ENCODE measurements at regions not wholly inside any gene's neighbourhood (a gene's known extent, or its start where the extent isn't known, plus 50 kb on each side); places are given as distances from the start of the nearest gene placed in this dataset.

GRCh38 chr3:23697416-23697815, 108.3 kb upstream of the UBE2E1 start:
- Mint-ChIP-seq H3K27me3 (no peaks in the 10 kb centered on the region), H3K4me1 (no peaks in the 10 kb centered on the region), H3K4me3 (no peak overlapping the region), H3K27ac (no peak overlapping the region), H3K9me3 (ENCODE audit: insufficient read depth) (no peaks in the 10 kb centered on the region)
- ChIA-PET CTCF (no interaction called here), POLR2A (no interaction called here)
- TF ChIP-seq EZH2 (IDR thresholded peaks at IDR 0.05; ENCODE audit: borderline replicate concordance, insufficient read depth, low read depth, low read length, poor library complexity, severe bottlenecking) (no peak), CTCF (IDR thresholded peaks at IDR 0.05) (no peak)
- DNase-seq (no peak), ATAC-seq (ENCODE audit: low read depth) (no peak)
- intact Hi-C loops (cut with micrococcal nuclease) = no loop called here
- no peaks in the 10 kb centered on the region for H3K9me3 ChIP-seq (ENCODE audit: control extremely low read depth in 1 of 3, control insufficient read depth in 2 of 3, insufficient read depth in 1 of 3, low read length in 2 of 3)
- 98% methylated on average over 8 of the region's 9 CpGs for WGBS (ENCODE audit: insufficient coverage)
- H3K4me1 ChIP-seq (ENCODE audit: control insufficient read depth in 2 of 2, insufficient read depth in 2 of 2, low read length in 2 of 2) = no peaks in the 10 kb centered on the region
- H4K20me1 ChIP-seq (ENCODE audit: control insufficient read depth, insufficient read depth, low read length, poor library complexity, severe bottlenecking) = no peaks in the 10 kb centered on the region
- no peak overlapping the region for H3K9ac ChIP-seq (ENCODE audit: low read length)
- H3K79me2 ChIP-seq (ENCODE audit: control insufficient read depth, insufficient read depth, low read length) = no peaks in the 10 kb centered on the region
- no peak overlapping the region for H2AFZ ChIP-seq (ENCODE audit: insufficient read depth, low read depth, low read length, poor library complexity, severe bottlenecking)
- H3K36me3 ChIP-seq (replicated peaks in 1 of 2; ENCODE audit: control extremely low read depth in 1 of 2, control insufficient read depth in 1 of 2, extremely low read depth in 1 of 2, insufficient read depth in 2 of 2, low read length in 1 of 2) = no peaks in the 10 kb centered on the region
- no peak overlapping the region for H3K27ac ChIP-seq (ENCODE audit: low read length in 2 of 2)
- H3K27me3 ChIP-seq (replicated peaks in 1 of 4; ENCODE audit: control extremely low read depth in 1 of 4, control insufficient read depth in 3 of 4, insufficient read depth in 4 of 4, low read length in 3 of 4) = no peaks in the 10 kb centered on the region
- H3K4me3 ChIP-seq (ENCODE audit: control extremely low read depth in 1 of 5, extremely low read depth in 1 of 5, insufficient read depth in 1 of 5, low read depth in 2 of 5, low read length in 4 of 5) = no peak overlapping the region
- no peak overlapping the region for H3K4me2 ChIP-seq (replicated peaks; ENCODE audit: low read depth, low read length, poor library complexity, severe bottlenecking)

- H3K79me2 ChIP-seq (ENCODE audit: control insufficient read depth, insufficient read depth, low read length) = no peaks in the 10 kb centered on the region
- DNase-seq (no peak), ATAC-seq (ENCODE audit: low read depth) (no peak)
- Mint-ChIP-seq H3K4me1 (no peaks in the 10 kb centered on the region), H3K9me3 (ENCODE audit: insufficient read depth) (no peaks in the 10 kb centered on the region), H3K27me3 (no peaks in the 10 kb centered on the region), H3K4me3 (no peak overlapping the region), H3K27ac (no peak overlapping the region)
- no peaks in the 10 kb centered on the region for H4K20me1 ChIP-seq (ENCODE audit: control insufficient read depth, insufficient read depth, low read length, poor library complexity, severe bottlenecking)
- POLR2A ChIA-PET = no interaction called here
- WGBS (ENCODE audit: insufficient coverage) = 83% methylated on average over 1 of the region's 2 CpGs
- H2AFZ ChIP-seq (ENCODE audit: insufficient read depth, low read depth, low read length, poor library complexity, severe bottlenecking) = no peak overlapping the region
- CTCF ChIA-PET = no interaction called here
- H3K9me3 ChIP-seq (ENCODE audit: control extremely low read depth in 1 of 3, control insufficient read depth in 2 of 3, insufficient read depth in 1 of 3, low read length in 2 of 3) = no peaks in the 10 kb centered on the region
- no peaks in the 10 kb centered on the region for H3K36me3 ChIP-seq (replicated peaks in 1 of 2; ENCODE audit: control extremely low read depth in 1 of 2, control insufficient read depth in 1 of 2, extremely low read depth in 1 of 2, insufficient read depth in 2 of 2, low read length in 1 of 2)
- TF ChIP-seq CTCF (IDR thresholded peaks at IDR 0.05) (no peak), EZH2 (IDR thresholded peaks at IDR 0.05; ENCODE audit: borderline replicate concordance, insufficient read depth, low read depth, low read length, poor library complexity, severe bottlenecking) (no peak)
- no peaks in the 10 kb centered on the region for H3K4me1 ChIP-seq (ENCODE audit: control insufficient read depth in 2 of 2, insufficient read depth in 2 of 2, low read length in 2 of 2)
- no peak overlapping the region for H3K4me3 ChIP-seq (ENCODE audit: control extremely low read depth in 1 of 5, extremely low read depth in 1 of 5, insufficient read depth in 1 of 5, low read depth in 2 of 5, low read length in 4 of 5)
- no peak overlapping the region for H3K9ac ChIP-seq (ENCODE audit: low read length)
- no peak overlapping the region for H3K27ac ChIP-seq (ENCODE audit: low read length in 2 of 2)
- no peaks in the 10 kb centered on the region for H3K27me3 ChIP-seq (replicated peaks in 1 of 4; ENCODE audit: control extremely low read depth in 1 of 4, control insufficient read depth in 3 of 4, insufficient read depth in 4 of 4, low read length in 3 of 4)
- intact Hi-C loops (cut with micrococcal nuclease) = no loop called here
- no peak overlapping the region for H3K4me2 ChIP-seq (replicated peaks; ENCODE audit: low read depth, low read length, poor library complexity, severe bottlenecking)
Measured at GRCh38 chr3:23698652-23699313, 107.0 kb upstream of the UBE2E1 start.

Measured in B cell (primary cell).